ENCODE measurements at regions not wholly inside any gene's neighbourhood (a gene's known extent, or its start where the extent isn't known, plus 50 kb on each side); places are given as distances from the start of the nearest gene placed in this dataset.

DNA sequence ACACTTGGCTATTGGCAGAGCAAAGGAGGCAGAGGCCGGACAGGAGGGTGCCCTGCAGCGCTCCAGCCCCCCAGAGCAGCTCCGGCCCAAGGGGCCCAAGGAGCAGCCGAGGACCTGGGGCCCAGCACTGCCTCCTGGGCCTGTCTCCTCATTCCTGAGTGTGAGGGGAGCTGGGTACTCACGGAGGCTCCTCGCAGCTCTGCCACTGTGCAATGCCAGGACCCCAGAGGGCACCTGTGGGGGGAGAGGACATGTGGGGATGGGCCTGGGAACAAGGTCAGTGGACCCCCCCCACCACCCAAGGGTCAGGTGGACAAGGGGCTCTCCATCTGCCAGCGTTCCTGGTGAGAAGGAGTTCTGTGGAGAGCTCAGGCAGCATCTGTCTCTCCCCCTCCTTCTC lies 192.6 kb upstream of the PPP1R26 start:
- POLR2A ChIA-PET: no interaction called here
- CTCF ChIA-PET: no interaction called here
- TF ChIP-seq FOXK2 (IDR thresholded peaks at IDR 0.05) (no peak), ELF4 (IDR thresholded peaks at IDR 0.05) (no peak), ZNF384 (IDR thresholded peaks at IDR 0.05) (no peak), NFRKB (IDR thresholded peaks at IDR 0.05) (no peak), FOXA1 (IDR thresholded peaks at IDR 0.05) (no peak), ARNT (IDR thresholded peaks at IDR 0.05) (no peak), FOXM1 (IDR thresholded peaks at IDR 0.05; ENCODE audit: borderline replicate concordance) (no peak), SP1 (IDR thresholded peaks at IDR 0.05) (no peak), CTBP1 (IDR thresholded peaks at IDR 0.05; ENCODE audit: borderline replicate concordance) (no peak), TARDBP (IDR thresholded peaks at IDR 0.05) (no peak), HDGF (IDR thresholded peaks at IDR 0.05; ENCODE audit: borderline replicate concordance) (no peak), L3MBTL2 (conservative IDR thresholded peaks at IDR 0.05) (no peak), BHLHE40 (IDR thresholded peaks at IDR 0.05; ENCODE audit: borderline replicate concordance) (no peak), LEF1 (IDR thresholded peaks at IDR 0.05; ENCODE audit: borderline replicate concordance) (no peak), SUZ12 (IDR thresholded peaks at IDR 0.05) (no peak)
- TF ChIP-seq, protein P1, sequence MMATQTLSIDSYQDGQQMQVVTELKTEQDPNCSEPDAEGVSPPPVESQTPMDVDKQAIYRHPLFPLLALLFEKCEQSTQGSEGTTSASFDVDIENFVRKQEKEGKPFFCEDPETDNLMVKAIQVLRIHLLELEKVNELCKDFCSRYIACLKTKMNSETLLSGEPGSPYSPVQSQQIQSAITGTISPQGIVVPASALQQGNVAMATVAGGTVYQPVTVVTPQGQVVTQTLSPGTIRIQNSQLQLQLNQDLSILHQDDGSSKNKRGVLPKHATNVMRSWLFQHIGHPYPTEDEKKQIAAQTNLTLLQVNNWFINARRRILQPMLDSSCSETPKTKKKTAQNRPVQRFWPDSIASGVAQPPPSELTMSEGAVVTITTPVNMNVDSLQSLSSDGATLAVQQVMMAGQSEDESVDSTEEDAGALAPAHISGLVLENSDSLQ (IDR thresholded peaks at IDR 0.05): no peak
- no peak for DNase-seq (ENCODE audit: extremely low spot score)

DNA sequence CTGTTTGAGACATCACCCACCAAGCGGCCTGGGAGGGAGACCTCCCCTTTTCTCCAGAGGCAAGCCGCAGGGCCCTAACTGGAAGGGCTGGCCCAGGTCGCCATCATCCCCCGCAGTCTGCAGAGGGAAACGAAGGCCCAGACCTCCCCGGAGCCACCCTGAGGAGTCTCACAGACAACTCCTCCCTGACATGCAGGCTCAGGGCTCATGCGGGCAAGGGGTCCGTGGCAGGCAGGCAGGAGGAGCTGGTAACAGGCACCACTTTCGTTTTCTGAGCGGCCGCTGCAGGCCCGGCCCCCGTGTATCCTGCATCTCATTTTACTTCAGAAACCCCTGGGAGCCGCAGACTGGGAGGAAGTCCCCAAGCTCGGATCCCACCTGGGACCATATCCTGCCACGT lies 192.0 kb upstream of the PPP1R26 start:
- POLR2A ChIA-PET: no interaction called here
- CTCF ChIA-PET: no interaction called here

DNA sequence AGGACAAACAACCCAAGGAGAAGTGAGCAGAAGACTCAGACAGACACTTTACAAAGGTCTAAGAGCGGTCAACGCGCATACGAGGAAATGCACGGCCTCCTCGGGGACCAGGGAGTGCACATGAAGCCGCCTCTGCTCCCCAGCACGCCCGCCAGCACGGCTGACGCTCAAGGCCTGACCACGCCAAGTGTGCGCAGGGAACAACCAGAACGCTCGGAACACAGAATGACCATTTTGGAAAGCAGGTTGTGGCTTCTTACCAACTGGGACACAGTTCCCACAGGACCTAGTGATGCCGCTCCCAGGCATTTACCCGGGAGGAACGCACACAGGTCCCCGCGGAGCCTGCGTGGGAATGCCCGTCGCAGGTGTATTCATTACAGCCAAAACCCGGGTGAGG lies 191.5 kb upstream of the PPP1R26 start:
- ChIA-PET CTCF (no interaction called here), POLR2A (no interaction called here)
- no peak for DNase-seq (ENCODE audit: extremely low spot score)
- TF ChIP-seq TARDBP (IDR thresholded peaks at IDR 0.05) (no peak), FOXK2 (IDR thresholded peaks at IDR 0.05) (no peak), CTBP1 (IDR thresholded peaks at IDR 0.05; ENCODE audit: borderline replicate concordance) (no peak), FOXA1 (IDR thresholded peaks at IDR 0.05) (no peak), L3MBTL2 (conservative IDR thresholded peaks at IDR 0.05) (no peak), HDGF (IDR thresholded peaks at IDR 0.05; ENCODE audit: borderline replicate concordance) (no peak), SUZ12 (IDR thresholded peaks at IDR 0.05) (no peak), LEF1 (IDR thresholded peaks at IDR 0.05; ENCODE audit: borderline replicate concordance) (no peak), BHLHE40 (IDR thresholded peaks at IDR 0.05; ENCODE audit: borderline replicate concordance) (no peak), ARNT (IDR thresholded peaks at IDR 0.05) (no peak), ELF4 (IDR thresholded peaks at IDR 0.05) (no peak), NFRKB (IDR thresholded peaks at IDR 0.05) (no peak), ZNF384 (IDR thresholded peaks at IDR 0.05) (no peak), SP1 (IDR thresholded peaks at IDR 0.05) (no peak)
- TF ChIP-seq, protein P1 (IDR thresholded peaks at IDR 0.05): no peak

More for the DNA sequence above, 192.0 kb upstream of the PPP1R26 start:
- no peak for DNase-seq (ENCODE audit: extremely low spot score)
- TF ChIP-seq CTBP1 (IDR thresholded peaks at IDR 0.05; ENCODE audit: borderline replicate concordance): no peak
- TF ChIP-seq TARDBP (IDR thresholded peaks at IDR 0.05): no peak
- no peak for TF ChIP-seq HDGF (IDR thresholded peaks at IDR 0.05; ENCODE audit: borderline replicate concordance)
- no peak for TF ChIP-seq SP1 (IDR thresholded peaks at IDR 0.05)
- TF ChIP-seq LEF1 (IDR thresholded peaks at IDR 0.05; ENCODE audit: borderline replicate concordance): no peak
- TF ChIP-seq L3MBTL2 (conservative IDR thresholded peaks at IDR 0.05): no peak
- no peak for TF ChIP-seq ZNF384 (IDR thresholded peaks at IDR 0.05)
- no peak for TF ChIP-seq FOXA1 (IDR thresholded peaks at IDR 0.05)
- no peak for TF ChIP-seq SUZ12 (IDR thresholded peaks at IDR 0.05)
- TF ChIP-seq FOXM1 (IDR thresholded peaks at IDR 0.05; ENCODE audit: borderline replicate concordance): no peak
- TF ChIP-seq ARNT (IDR thresholded peaks at IDR 0.05): no peak
- no peak for TF ChIP-seq ELF4 (IDR thresholded peaks at IDR 0.05)
- no peak for TF ChIP-seq NFRKB (IDR thresholded peaks at IDR 0.05)
- TF ChIP-seq BHLHE40 (IDR thresholded peaks at IDR 0.05; ENCODE audit: borderline replicate concordance): no peak
- no peak for TF ChIP-seq FOXK2 (IDR thresholded peaks at IDR 0.05)
- TF ChIP-seq, protein P1 (IDR thresholded peaks at IDR 0.05): no peak

DNA sequence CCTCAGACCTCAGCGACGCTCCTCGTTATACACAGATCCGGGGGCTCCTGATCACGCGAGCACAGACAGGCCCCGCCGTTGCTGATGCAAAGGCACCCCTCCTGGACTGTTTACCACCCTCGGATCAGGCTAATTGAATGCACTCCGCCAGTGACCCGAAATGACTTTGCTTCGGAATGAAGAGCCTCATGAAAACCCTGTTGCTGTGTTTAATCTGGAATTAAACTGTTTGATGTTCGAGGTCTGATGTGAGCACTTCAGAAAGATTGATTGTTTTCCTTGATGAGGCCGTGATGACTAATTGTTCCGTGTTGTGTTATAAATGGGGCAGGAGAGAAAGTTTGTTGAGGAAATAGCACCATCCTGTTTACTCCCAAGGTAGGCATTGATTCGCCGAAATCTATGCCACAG lies 190.5 kb upstream of the PPP1R26 start:
- TF ChIP-seq FOXK2 (IDR thresholded peaks at IDR 0.05) (no peak), SUZ12 (IDR thresholded peaks at IDR 0.05) (no peak), FOXM1 (IDR thresholded peaks at IDR 0.05; ENCODE audit: borderline replicate concordance) (no peak), TARDBP (IDR thresholded peaks at IDR 0.05) (no peak), HDGF (IDR thresholded peaks at IDR 0.05; ENCODE audit: borderline replicate concordance) (no peak), SP1 (IDR thresholded peaks at IDR 0.05) (no peak), L3MBTL2 (conservative IDR thresholded peaks at IDR 0.05) (no peak), NFRKB (IDR thresholded peaks at IDR 0.05) (no peak), LEF1 (IDR thresholded peaks at IDR 0.05; ENCODE audit: borderline replicate concordance) (no peak), ZNF384 (IDR thresholded peaks at IDR 0.05) (no peak), ELF4 (IDR thresholded peaks at IDR 0.05) (no peak), CTBP1 (IDR thresholded peaks at IDR 0.05; ENCODE audit: borderline replicate concordance) (no peak), ARNT (IDR thresholded peaks at IDR 0.05) (no peak), FOXA1 (IDR thresholded peaks at IDR 0.05) (no peak), BHLHE40 (IDR thresholded peaks at IDR 0.05; ENCODE audit: borderline replicate concordance) (no peak)
- TF ChIP-seq, protein P1 (IDR thresholded peaks at IDR 0.05): no peak
- DNase-seq (ENCODE audit: extremely low spot score): no peak
- POLR2A ChIA-PET: no interaction called here
- CTCF ChIA-PET: no interaction called here

DNA sequence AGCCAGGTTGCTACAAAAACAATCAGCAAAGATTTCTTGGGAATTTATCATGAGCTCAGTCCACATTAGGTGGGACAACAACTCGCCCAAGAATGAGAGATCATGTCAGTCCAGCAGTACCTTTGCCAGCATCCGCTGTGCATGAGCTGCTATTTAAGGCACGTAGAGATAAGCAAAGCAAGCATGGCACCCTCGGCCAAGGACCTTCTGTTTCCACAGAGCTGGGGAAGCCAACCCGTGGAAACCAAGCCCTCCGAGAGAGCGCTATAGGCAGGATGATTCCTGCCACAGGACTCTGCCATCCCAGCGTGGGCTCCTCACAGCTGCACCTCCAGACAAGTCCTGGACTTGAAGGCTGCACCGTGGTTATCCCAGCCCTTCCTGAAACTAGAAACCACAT lies 189.5 kb upstream of the PPP1R26 start:
- TF ChIP-seq NFRKB (IDR thresholded peaks at IDR 0.05): no peak
- TF ChIP-seq FOXM1 (IDR thresholded peaks at IDR 0.05; ENCODE audit: borderline replicate concordance): no peak
- TF ChIP-seq TARDBP (IDR thresholded peaks at IDR 0.05): no peak
- no peak for TF ChIP-seq ZNF384 (IDR thresholded peaks at IDR 0.05)
- TF ChIP-seq L3MBTL2 (conservative IDR thresholded peaks at IDR 0.05): no peak
- TF ChIP-seq SP1 (IDR thresholded peaks at IDR 0.05): no peak
- no peak for TF ChIP-seq ELF4 (IDR thresholded peaks at IDR 0.05)
- TF ChIP-seq LEF1 (IDR thresholded peaks at IDR 0.05; ENCODE audit: borderline replicate concordance): no peak
- no peak for TF ChIP-seq BHLHE40 (IDR thresholded peaks at IDR 0.05; ENCODE audit: borderline replicate concordance)
- no peak for TF ChIP-seq FOXK2 (IDR thresholded peaks at IDR 0.05)
- no peak for TF ChIP-seq FOXA1 (IDR thresholded peaks at IDR 0.05)
- no peak for TF ChIP-seq CTBP1 (IDR thresholded peaks at IDR 0.05; ENCODE audit: borderline replicate concordance)
- no peak for TF ChIP-seq HDGF (IDR thresholded peaks at IDR 0.05; ENCODE audit: borderline replicate concordance)
- TF ChIP-seq, protein P1 (IDR thresholded peaks at IDR 0.05): no peak
- no peak for TF ChIP-seq SUZ12 (IDR thresholded peaks at IDR 0.05)
- no peak for TF ChIP-seq ARNT (IDR thresholded peaks at IDR 0.05)
- ChIA-PET POLR2A (no interaction called here), CTCF (no interaction called here)
- DNase-seq (ENCODE audit: extremely low spot score): no peak

All from HEK293T (cell line).